CD14-positive monocyte (primary cell): ENCODE measurements at regions not wholly inside any gene's neighbourhood (a gene's known extent, or its start where the extent isn't known, plus 50 kb on each side); places are given as distances from the start of the nearest gene placed in this dataset.

Experiments used
- DNase-seq, 3 donors: peaks; one replicate each; pipeline ENCODE4 v3.0.0-alpha.2; 2011 to 2022
- H2AFZ ChIP-seq: 2 replicates; pipeline ENCODE4 v1.6.0; 2012; ENCODE audit warnings: mild to moderate bottlenecking, low read depth, low read length, inconsistent platforms; ENCODE audit not compliant: insufficient read depth, poor library complexity, severe bottlenecking
- H3K27ac ChIP-seq, 2 donors: 1 replicate in 1 of 2; 2 replicates in 1 of 2; pipeline ENCODE4 v1.5.1; 2012 to 2013; ENCODE audit warnings: low read length in 2 of 2, control low read depth in 1 of 2, inconsistent platforms in 1 of 2, low read depth in 1 of 2, mild to moderate bottlenecking in 1 of 2
- H3K27me3 ChIP-seq, 2 donors: one replicate each; pipeline versions ENCODE4 v1.6.0 to v1.6.1; 2011 to 2013; ENCODE audit warnings: low read length in 2 of 2; ENCODE audit not compliant: control insufficient read depth in 2 of 2, insufficient read depth in 2 of 2
- H3K36me3 ChIP-seq, 2 donors: replicated peaks in 1 of 2; 1 replicate in 1 of 2; 2 replicates in 1 of 2; pipeline versions ENCODE4 v1.5.1 to v1.6.1; 2012 to 2013; ENCODE audit warnings: low read length in 2 of 2, control low read depth in 1 of 2, inconsistent platforms in 1 of 2, mild to moderate bottlenecking in 1 of 2; ENCODE audit not compliant: insufficient read depth in 2 of 2, control insufficient read depth in 1 of 2
- H3K4me1 ChIP-seq, 2 donors: 1 replicate in 1 of 2; 2 replicates in 1 of 2; pipeline versions ENCODE4 v1.5.1 to v1.6.1; 2012 to 2013; ENCODE audit warnings: low read length in 2 of 2, control low read depth in 1 of 2, inconsistent platforms in 1 of 2, mild to moderate bottlenecking in 1 of 2, moderate library complexity in 1 of 2; ENCODE audit not compliant: insufficient read depth in 2 of 2, control insufficient read depth in 1 of 2
- H3K4me2 ChIP-seq: replicated peaks from 2 replicates; pipeline ENCODE3; 2012; ENCODE audit warnings: low read length, moderate library complexity, mild to moderate bottlenecking; ENCODE audit not compliant: poor library complexity, severe bottlenecking; ENCODE audit errors: extremely low read depth
- H3K4me3 ChIP-seq, 3 experiments: fragments of 200-600 bp in 1 of 3; sonication (generic) in 1 of 3; replicated peaks in 1 of 3; 1 replicate in 2 of 3; 2 replicates in 1 of 3; pipeline ENCODE4 v1.5.1; 2011 to 2013; ENCODE audit warnings: low read length in 3 of 3, mild to moderate bottlenecking in 3 of 3, control low read depth in 2 of 3, low read depth in 2 of 3, inconsistent platforms in 1 of 3, moderate library complexity in 1 of 3
- H3K79me2 ChIP-seq: 2 replicates; pipeline ENCODE4 v1.6.0; 2012; ENCODE audit warnings: mild to moderate bottlenecking, control low read depth, inconsistent platforms, low read length, moderate library complexity; ENCODE audit not compliant: insufficient read depth
- H3K9ac ChIP-seq: 2 replicates; pipeline ENCODE4 v1.6.0; 2017; ENCODE audit warnings: low read length, mild to moderate bottlenecking; ENCODE audit not compliant: insufficient read depth, poor library complexity, severe bottlenecking
- H3K9me3 ChIP-seq, 2 donors: replicated peaks in 1 of 2; 1 replicate in 1 of 2; 2 replicates in 1 of 2; pipeline versions ENCODE4 v1.5.1 to v1.6.1; 2012 to 2013; ENCODE audit warnings: low read length in 2 of 2, control low read depth in 1 of 2; ENCODE audit not compliant: control insufficient read depth in 1 of 2, insufficient read depth in 1 of 2
- H4K20me1 ChIP-seq: 2 replicates; pipeline ENCODE4 v1.6.0; 2012; ENCODE audit warnings: mild to moderate bottlenecking, low read length, control low read depth, moderate library complexity; ENCODE audit not compliant: insufficient read depth
- H3K27ac Mint-ChIP-seq, 7 donors: one replicate each; pipeline ENCODE4 v1.8.0; 2020; ENCODE audit warnings: mild to moderate bottlenecking in 7 of 7, mixed read lengths in 7 of 7, moderate library complexity in 6 of 7, inconsistent platforms in 2 of 7
- H3K27me3 Mint-ChIP-seq, 3 donors: one replicate each; pipeline ENCODE4 v1.8.0; 2021 to 2022; ENCODE audit warnings: low read depth in 3 of 3, mild to moderate bottlenecking in 3 of 3, mixed read lengths in 3 of 3, moderate library complexity in 3 of 3, inconsistent platforms in 1 of 3
- H3K36me3 Mint-ChIP-seq, 2 donors: one replicate each; pipeline ENCODE4 v1.8.0; 2020; ENCODE audit warnings: mixed read lengths in 2 of 2, inconsistent platforms in 1 of 2, mild to moderate bottlenecking in 1 of 2
- H3K4me1 Mint-ChIP-seq: one replicate; pipeline ENCODE4 v1.8.0; 2020; ENCODE audit warnings: mild to moderate bottlenecking, mixed read lengths
- H3K4me3 Mint-ChIP-seq, 2 donors: one replicate each; pipeline ENCODE4 v1.8.0; 2020; ENCODE audit warnings: mild to moderate bottlenecking in 2 of 2, mixed read lengths in 2 of 2, moderate library complexity in 1 of 2
- H3K9me3 Mint-ChIP-seq, 7 donors: one replicate each; pipeline ENCODE4 v1.8.0; 2020 to 2022; ENCODE audit warnings: mixed read lengths in 7 of 7, mild to moderate bottlenecking in 6 of 7, moderate library complexity in 6 of 7, inconsistent platforms in 2 of 7
- CTCF ChIP-seq: fragments of 200-600 bp; IDR thresholded peaks from one replicate; pipeline ENCODE4 v1.8.0; 2022; ENCODE audit warnings: antibody characterized with exemption, mild to moderate bottlenecking
- WGBS: methylation state at CpG from one replicate; pipeline ENCODE4 v1.1.5; 2013; ENCODE audit warnings: missing lambda C conversion rate; ENCODE audit not compliant: insufficient coverage; 5-methylcytosine and 5-hydroxymethylcytosine counted together
- intact Hi-C, 2 donors: fragments of 100-400 bp; cut with micrococcal nuclease; formaldehyde crosslinking; loops; one replicate each; pipeline versions ENCODE4 v1.15.0 to v1.15.1; 2023

GRCh38 chr14:25933731-25934130 lies 664.1 kb downstream of the NOVA1 start:
- H3K27me3 Mint-ChIP-seq, result no peaks in the 10 kb centered on the region
- no peak overlapping the region for H2AFZ ChIP-seq
- H3K36me3 ChIP-seq, result no peaks in the 10 kb centered on the region
- no peaks in the 10 kb centered on the region for H4K20me1 ChIP-seq
- no peak for DNase-seq
- no peak overlapping the region for H3K4me2 ChIP-seq
- H3K4me1 Mint-ChIP-seq, result no peaks in the 10 kb centered on the region
- no peaks in the 10 kb centered on the region for H3K36me3 Mint-ChIP-seq
- no peaks in the 10 kb centered on the region for H3K9me3 ChIP-seq
- no peak overlapping the region for H3K27ac ChIP-seq
- no CpG with 5 or more reads among the region's 3 CpGs for WGBS
- no peak overlapping the region for H3K9ac ChIP-seq
- H3K9me3 Mint-ChIP-seq, result peaks cover 0 to 1% (median 0%) of the 10 kb centered on the region in 7 donors
- no peak overlapping the region for H3K4me3 ChIP-seq
- no peaks in the 10 kb centered on the region for H3K27me3 ChIP-seq
- H3K27ac Mint-ChIP-seq, result no peak overlapping the region
- no peak for TF ChIP-seq CTCF
- no peak overlapping the region for H3K4me3 Mint-ChIP-seq
- H3K79me2 ChIP-seq, result no peaks in the 10 kb centered on the region
- no peaks in the 10 kb centered on the region for H3K4me1 ChIP-seq
- intact Hi-C loops, result no loop called here

GRCh38 chr14:25929881-25930615 lies 667.8 kb downstream of the NOVA1 start:
- Histone ChIP-seq H3K9ac (no peak overlapping the region), H3K36me3 (no peaks in the 10 kb centered on the region), H4K20me1 (no peaks in the 10 kb centered on the region), H3K4me3 (no peak overlapping the region), H3K79me2 (no peaks in the 10 kb centered on the region), H3K27ac (no peak overlapping the region), H3K9me3 (peaks cover 0 to 4% of the 10 kb centered on the region in 2 donors), H3K4me1 (no peaks in the 10 kb centered on the region), H2AFZ (no peak overlapping the region), H3K27me3 (no peaks in the 10 kb centered on the region), H3K4me2 (no peak overlapping the region)
- Mint-ChIP-seq H3K27me3 (no peaks in the 10 kb centered on the region), H3K9me3 (peaks cover 0 to 7% (median 1%) of the 10 kb centered on the region in 7 donors), H3K4me3 (no peak overlapping the region), H3K4me1 (no peaks in the 10 kb centered on the region), H3K27ac (no peak overlapping the region), H3K36me3 (no peaks in the 10 kb centered on the region)
- DNase-seq, result no peak
- TF ChIP-seq CTCF, result no peak
- WGBS, result 84% methylated on average over 3 of the region's 7 CpGs
- intact Hi-C loops, result no loop called here
